ENCODE measurements at regions not wholly inside any gene's neighbourhood (a gene's known extent, or its start where the extent isn't known, plus 50 kb on each side); places are given as distances from the start of the nearest gene placed in this dataset.

DNA sequence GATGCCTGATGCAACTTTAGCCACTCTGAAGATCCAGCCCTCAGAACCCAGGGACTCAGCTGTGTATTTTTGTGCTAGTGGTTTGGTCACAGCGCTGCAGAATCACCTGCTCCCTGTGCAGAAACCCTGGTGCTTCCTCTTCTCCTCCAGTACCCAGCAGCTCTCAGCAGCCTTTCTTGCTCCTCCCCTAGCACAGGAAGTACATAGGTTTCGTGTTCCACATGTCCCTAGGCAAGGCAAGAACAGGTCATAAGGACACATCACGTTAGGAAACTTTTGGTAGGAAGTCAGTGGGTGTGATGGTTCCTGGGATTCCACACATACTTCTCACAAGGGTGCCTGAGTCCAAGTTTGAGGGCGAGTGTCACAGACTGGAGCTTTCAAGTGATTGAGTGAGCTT, 167.9 kb upstream of the PRSS1 start:
- peak overlapping the region; percentile 36 to 84; a peak in 3 of 4 replicates for H4K8ac ChIP-seq (ENCODE audit: low read depth in 2 of 2, low read length in 2 of 2)
- H2AK5ac ChIP-seq (ENCODE audit: low read depth, low read length) = no peak overlapping the region
- no peaks in the 10 kb centered on the region for H4K20me1 ChIP-seq (ENCODE audit: insufficient read depth, low read length)
- peak overlapping the region; percentile 53; the same call in 1 of the 2 replicates for H3K14ac ChIP-seq (replicated peaks; ENCODE audit: low read depth, low read length)
- dilution Hi-C loops (cut with HindIII; ENCODE audit: low sequenced_read_pairs, unreplicated experiment) (no loop called here), intact Hi-C loops (cut with micrococcal nuclease) (no loop called here), in situ Hi-C loops (cut with MboI; ENCODE audit: low sequenced_read_pairs) (no loop called here)
- ChIA-PET CTCF (interaction anchor here (1.3 kb wide), 1 partner anchor 46 kb away, joined by 3 read pairs; no protein-coding TSS in a partner anchor), POLR2A (ENCODE audit: unreplicated experiment) (no interaction called here)
- H3K36me3 ChIP-seq (ENCODE audit: control insufficient read depth, insufficient read depth, low read length) = no peaks in the 10 kb centered on the region
- no peaks in the 10 kb centered on the region for H3K9me3 ChIP-seq (ENCODE audit: control insufficient read depth, insufficient read depth, low read length)
- ATAC-seq (ENCODE audit: low read depth) = peak; percentile 31; the same call in 1 of the 2 replicates
- no peak overlapping the region for H3K18ac ChIP-seq (ENCODE audit: low read depth, low read length)
- no TSS peak for BruUV-seq (replicated peaks)
- H3K4me1 ChIP-seq (ENCODE audit: control insufficient read depth, insufficient read depth, low read length) = peaks cover 7% of the 10 kb centered on the region
- peaks cover 8% of the 10 kb centered on the region for H3K9me1 ChIP-seq (ENCODE audit: insufficient read depth, low read length)
- no CpG with 5 or more reads among the region's 4 CpGs for WGBS, 2 experiments (ENCODE audit: extremely low coverage in 2 of 2, insufficient read length in 1 of 2)
- peak overlapping the region; percentile 18; the same call in 1 of the 3 replicates for H2BK15ac ChIP-seq (ENCODE audit: low read depth, low read length)
- no peaks in the 10 kb centered on the region for H3K79me1 ChIP-seq (ENCODE audit: low read depth in 1 of 2, low read length in 2 of 2)
- H3K56ac ChIP-seq (ENCODE audit: extremely low read depth, insufficient read depth, low read length) = no peak overlapping the region
- peak overlapping the region; percentile 37; the same call in 1 of the 2 replicates for H4K91ac ChIP-seq (ENCODE audit: insufficient read depth, low read depth, low read length)
- no peaks in the 10 kb centered on the region for H3K27me3 ChIP-seq (ENCODE audit: control insufficient read depth, insufficient read depth, low read length)
- H2AK9ac ChIP-seq (replicated peaks; ENCODE audit: low read depth, low read length, poor library complexity) = no peak overlapping the region
- H3K4me2 ChIP-seq (ENCODE audit: low read depth, low read length) = no peak overlapping the region
- H2AFZ ChIP-seq (replicated peaks; ENCODE audit: low read length, poor library complexity) = peak overlapping the region; percentile 82
- H3K23ac ChIP-seq (ENCODE audit: low read depth, low read length) = no peak overlapping the region
- no peak overlapping the region for H3K4me3 ChIP-seq (ENCODE audit: insufficient read depth, low read depth, low read length)
- H3K27ac ChIP-seq (ENCODE audit: insufficient read depth, low read length) = no peak overlapping the region
- DNase-seq = no peak
- peak overlapping the region; percentile 4 for H2BK120ac ChIP-seq (ENCODE audit: low read depth, low read length)
- peak overlapping the region; percentile 53; the same call in 1 of the 2 replicates for H2BK20ac ChIP-seq (ENCODE audit: low read depth, low read length)
- H3K9ac ChIP-seq (ENCODE audit: low read depth, low read length) = no peak overlapping the region
- H2BK5ac ChIP-seq (ENCODE audit: low read depth, low read length, poor library complexity, severe bottlenecking) = no peak overlapping the region
- peak overlapping the region; percentile 34; the same call in 1 of the 2 replicates for H3K4ac ChIP-seq (ENCODE audit: low read depth, low read length)
- no peak overlapping the region for H4K5ac ChIP-seq (ENCODE audit: low read depth, low read length)
- TF ChIP-seq RCOR1 (IDR thresholded peaks at IDR 0.05; ENCODE audit: insufficient replicate concordance, low read length) (no peak), CHD1 (IDR thresholded peaks at IDR 0.05; ENCODE audit: low read depth, low read length) (no peak), NFE2L2 (IDR thresholded peaks at IDR 0.05; ENCODE audit: low read depth, low read length) (no peak), BHLHE40 (IDR thresholded peaks at IDR 0.05; ENCODE audit: low read depth, low read length) (no peak), MXI1 (IDR thresholded peaks at IDR 0.05; ENCODE audit: borderline replicate concordance, low read depth, low read length) (no peak), MAFK (IDR thresholded peaks at IDR 0.05; ENCODE audit: low read depth, low read length) (no peak), RFX5 (IDR thresholded peaks at IDR 0.05; ENCODE audit: low read depth, low read length) (no peak), POLR2A (IDR thresholded peaks at IDR 0.05; ENCODE audit: low read depth, low read length) (no peak), RAD21 (IDR thresholded peaks at IDR 0.05; ENCODE audit: low read length) (no peak), CEBPB (IDR thresholded peaks at IDR 0.05; ENCODE audit: low read depth, low read length) (no peak), SMC3 (IDR thresholded peaks at IDR 0.05; ENCODE audit: low read depth, low read length) (no peak), MAZ (IDR thresholded peaks at IDR 0.05; ENCODE audit: borderline replicate concordance, low read depth, low read length) (no peak), FOS (IDR thresholded peaks at IDR 0.05; ENCODE audit: low read depth, low read length) (no peak)
- TF ChIP-seq, protein P1, sequence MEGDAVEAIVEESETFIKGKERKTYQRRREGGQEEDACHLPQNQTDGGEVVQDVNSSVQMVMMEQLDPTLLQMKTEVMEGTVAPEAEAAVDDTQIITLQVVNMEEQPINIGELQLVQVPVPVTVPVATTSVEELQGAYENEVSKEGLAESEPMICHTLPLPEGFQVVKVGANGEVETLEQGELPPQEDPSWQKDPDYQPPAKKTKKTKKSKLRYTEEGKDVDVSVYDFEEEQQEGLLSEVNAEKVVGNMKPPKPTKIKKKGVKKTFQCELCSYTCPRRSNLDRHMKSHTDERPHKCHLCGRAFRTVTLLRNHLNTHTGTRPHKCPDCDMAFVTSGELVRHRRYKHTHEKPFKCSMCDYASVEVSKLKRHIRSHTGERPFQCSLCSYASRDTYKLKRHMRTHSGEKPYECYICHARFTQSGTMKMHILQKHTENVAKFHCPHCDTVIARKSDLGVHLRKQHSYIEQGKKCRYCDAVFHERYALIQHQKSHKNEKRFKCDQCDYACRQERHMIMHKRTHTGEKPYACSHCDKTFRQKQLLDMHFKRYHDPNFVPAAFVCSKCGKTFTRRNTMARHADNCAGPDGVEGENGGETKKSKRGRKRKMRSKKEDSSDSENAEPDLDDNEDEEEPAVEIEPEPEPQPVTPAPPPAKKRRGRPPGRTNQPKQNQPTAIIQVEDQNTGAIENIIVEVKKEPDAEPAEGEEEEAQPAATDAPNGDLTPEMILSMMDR (conservative IDR thresholded peaks at IDR 0.05; ENCODE audit: low read depth, low read length) = no peak
- TF ChIP-seq, protein P2, sequence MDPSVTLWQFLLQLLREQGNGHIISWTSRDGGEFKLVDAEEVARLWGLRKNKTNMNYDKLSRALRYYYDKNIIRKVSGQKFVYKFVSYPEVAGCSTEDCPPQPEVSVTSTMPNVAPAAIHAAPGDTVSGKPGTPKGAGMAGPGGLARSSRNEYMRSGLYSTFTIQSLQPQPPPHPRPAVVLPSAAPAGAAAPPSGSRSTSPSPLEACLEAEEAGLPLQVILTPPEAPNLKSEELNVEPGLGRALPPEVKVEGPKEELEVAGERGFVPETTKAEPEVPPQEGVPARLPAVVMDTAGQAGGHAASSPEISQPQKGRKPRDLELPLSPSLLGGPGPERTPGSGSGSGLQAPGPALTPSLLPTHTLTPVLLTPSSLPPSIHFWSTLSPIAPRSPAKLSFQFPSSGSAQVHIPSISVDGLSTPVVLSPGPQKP (IDR thresholded peaks at IDR 0.05; ENCODE audit: borderline replicate concordance, low read depth, low read length) = no peak
- TF ChIP-seq, protein P3, sequence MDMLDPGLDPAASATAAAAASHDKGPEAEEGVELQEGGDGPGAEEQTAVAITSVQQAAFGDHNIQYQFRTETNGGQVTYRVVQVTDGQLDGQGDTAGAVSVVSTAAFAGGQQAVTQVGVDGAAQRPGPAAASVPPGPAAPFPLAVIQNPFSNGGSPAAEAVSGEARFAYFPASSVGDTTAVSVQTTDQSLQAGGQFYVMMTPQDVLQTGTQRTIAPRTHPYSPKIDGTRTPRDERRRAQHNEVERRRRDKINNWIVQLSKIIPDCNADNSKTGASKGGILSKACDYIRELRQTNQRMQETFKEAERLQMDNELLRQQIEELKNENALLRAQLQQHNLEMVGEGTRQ (IDR thresholded peaks at IDR 0.05; ENCODE audit: low read depth, low read length) = no peak
